SKM-1 treated with dmso at 0.1 percent for 144 hours (cell line): ENCODE measurements at regions not wholly inside any gene's neighbourhood (a gene's known extent, or its start where the extent isn't known, plus 50 kb on each side); places are given as distances from the start of the nearest gene placed in this dataset.

Experiments
- DNase-seq: peaks from one replicate; lab custom pipeline; 2025; ENCODE audit not compliant: unreplicated experiment; lab: John Stamatoyannopoulos, UW

GRCh38 chr9:84450029-84450428, 109.5 kb upstream of the SLC28A3 start:
- DNase-seq = no peak

- DNase-seq = no peak
These were observed 116.0 kb upstream of the SLC28A3 start for GRCh38 chr9:84456527-84456926.

DNA sequence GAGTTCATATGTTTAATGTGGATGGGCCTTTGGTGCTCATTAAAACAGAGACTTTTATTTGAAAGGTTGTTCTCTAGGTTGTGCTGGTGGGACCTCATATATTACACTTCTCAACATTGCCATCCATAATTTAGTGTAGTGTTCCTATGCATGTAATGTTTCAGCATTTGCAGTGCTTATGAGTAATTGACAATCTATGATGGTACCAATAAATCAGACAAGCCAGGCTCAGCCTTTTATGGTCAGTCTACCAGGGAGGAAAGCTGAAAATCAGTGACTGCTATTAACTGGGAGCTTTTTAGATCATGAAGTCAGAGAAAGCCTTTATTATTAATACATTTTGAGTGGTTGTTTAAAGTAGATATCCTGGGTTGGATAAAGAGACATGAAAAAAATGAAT, 120.1 kb upstream of the SLC28A3 start:
- DNase-seq = no peak

DNA sequence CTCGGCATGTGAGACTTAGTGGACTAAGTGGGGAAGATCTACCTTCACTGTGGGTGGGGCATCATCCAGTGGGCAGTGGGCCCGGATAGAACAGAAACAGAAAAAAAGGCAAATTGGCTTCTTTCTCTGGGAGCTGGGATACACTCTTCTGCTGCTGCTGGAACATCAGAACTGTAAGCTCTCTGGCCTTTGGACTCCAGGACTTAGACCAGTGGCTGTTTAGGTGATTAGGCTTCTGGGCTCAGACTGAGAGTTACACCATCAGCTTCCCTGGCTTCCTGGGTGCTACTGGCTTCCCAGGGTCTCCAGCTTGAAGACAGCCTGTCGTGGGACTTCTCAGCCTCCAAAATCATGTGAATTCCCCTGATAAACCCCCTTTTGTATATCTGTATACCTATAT, 122.7 kb upstream of the SLC28A3 start:
- no peak for DNase-seq

GRCh38 chr9:84466580-84467285, 126.2 kb upstream of the SLC28A3 start:
- DNase-seq = no peak

DNA sequence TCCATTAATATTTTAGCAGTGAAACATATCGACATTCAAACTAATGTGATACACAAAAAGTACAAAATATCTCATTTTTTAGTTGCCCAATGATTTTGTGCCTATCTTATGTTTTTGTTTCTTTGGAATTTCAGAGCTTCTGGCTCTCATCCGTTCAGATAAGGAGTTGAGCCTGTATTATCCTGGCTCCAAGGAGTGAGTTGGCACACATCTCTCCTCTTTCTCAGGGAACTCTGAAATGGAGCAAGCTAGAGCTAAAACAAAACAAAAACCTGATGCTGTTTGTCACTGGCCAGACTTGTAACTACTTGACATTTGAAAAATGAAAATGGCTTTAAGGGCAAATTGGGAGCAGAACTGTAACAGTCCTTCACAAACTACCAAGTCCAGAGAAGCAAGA, 131.3 kb upstream of the SLC28A3 start:
- DNase-seq = no peak

GRCh38 chr9:84478996-84479395, 138.4 kb upstream of the SLC28A3 start:
- no peak for DNase-seq

GRCh38 chr9:84480071-84480470, 139.5 kb upstream of the SLC28A3 start:
- no peak for DNase-seq

DNA sequence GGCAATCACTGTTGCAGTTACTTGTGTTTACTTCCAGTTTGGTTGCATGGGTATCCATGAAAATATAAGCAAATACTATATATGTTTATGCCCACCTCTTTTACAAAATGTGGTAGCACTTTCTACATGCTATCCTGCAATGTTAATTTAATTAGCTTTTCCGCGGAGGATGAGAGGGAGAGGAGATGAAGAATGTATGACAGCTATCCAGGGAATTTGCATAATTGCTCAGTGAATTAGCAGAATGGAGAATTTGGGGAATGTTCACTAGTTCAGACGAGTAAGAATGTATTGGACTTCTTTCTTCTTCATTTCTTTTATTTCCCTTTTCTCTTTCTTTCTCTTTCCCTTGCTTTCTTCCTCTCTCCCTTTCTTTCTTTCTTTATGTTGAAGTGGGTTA, 140.7 kb upstream of the SLC28A3 start:
- DNase-seq = no peak

DNA sequence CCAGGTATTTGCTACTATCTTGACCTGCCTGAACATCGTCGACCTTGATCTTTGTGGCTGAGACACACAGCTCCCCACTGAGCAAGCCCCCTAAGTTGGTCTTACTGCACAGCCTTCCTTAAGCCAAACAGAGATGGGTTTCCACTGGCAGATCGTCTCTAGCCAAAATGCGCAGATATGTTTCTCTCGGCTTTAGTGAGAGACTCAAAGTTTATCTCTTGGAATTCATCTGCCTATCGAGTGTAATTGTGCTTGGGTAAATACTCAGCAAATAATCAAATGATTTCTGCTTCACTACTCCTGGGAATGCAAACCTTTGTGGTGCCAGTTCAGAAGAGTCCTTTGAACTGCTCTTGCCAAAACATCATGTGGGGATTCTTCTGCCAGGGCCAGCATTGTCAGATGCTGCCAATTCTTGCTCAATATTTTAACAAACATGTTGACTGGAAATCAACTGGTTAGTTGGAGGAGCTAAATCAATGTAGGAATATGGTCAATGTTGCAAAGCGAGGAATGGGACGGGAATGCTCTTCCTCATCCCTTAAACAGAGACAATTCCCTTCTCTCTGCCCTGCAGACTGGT, 141.2 kb upstream of the SLC28A3 start:
- no peak for DNase-seq

DNA sequence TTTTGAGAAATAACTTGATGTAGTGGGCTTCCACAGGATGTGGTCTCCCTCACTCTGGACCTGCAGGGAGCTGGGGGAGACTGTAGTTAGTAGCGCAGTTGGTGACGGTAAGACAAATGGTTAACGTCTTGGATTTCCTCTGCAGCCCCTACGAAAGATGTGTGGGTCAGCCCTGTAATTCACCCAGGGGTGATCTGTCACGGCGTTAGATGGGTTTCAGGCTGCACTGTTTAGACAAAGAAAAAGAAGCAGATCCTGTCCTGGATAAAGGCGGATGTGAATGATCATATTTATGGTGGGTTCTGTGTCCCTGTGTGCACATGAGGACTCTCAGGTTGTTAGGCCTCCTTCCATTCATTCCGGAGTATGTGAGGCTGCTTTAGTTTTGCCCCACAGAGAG, 142.0 kb upstream of the SLC28A3 start:
- DNase-seq = no peak

- no peak for DNase-seq
These were observed 143.6 kb upstream of the SLC28A3 start for GRCh38 chr9:84484172-84484571.

GRCh38 chr9:84485539-84485938, 145.0 kb upstream of the SLC28A3 start:
- no peak for DNase-seq

DNA sequence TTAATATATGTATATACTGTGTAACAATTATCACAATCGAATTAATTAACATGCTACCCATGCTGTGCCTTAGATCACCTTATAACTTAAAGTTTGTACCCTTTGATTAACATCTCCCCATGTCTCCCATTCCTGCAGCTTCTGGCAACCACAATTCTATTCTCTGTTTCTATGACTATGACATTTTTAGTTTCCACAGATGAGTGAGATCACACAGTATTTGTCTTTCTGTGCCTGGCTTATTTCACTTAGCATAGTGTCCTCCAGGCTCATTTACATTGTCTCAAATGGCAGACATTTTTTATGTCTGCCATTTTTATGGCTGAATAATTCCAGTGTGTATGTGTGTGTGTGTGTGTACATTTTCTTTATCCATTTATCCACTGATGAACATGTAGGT, 146.1 kb upstream of the SLC28A3 start:
- DNase-seq = no peak

DNA sequence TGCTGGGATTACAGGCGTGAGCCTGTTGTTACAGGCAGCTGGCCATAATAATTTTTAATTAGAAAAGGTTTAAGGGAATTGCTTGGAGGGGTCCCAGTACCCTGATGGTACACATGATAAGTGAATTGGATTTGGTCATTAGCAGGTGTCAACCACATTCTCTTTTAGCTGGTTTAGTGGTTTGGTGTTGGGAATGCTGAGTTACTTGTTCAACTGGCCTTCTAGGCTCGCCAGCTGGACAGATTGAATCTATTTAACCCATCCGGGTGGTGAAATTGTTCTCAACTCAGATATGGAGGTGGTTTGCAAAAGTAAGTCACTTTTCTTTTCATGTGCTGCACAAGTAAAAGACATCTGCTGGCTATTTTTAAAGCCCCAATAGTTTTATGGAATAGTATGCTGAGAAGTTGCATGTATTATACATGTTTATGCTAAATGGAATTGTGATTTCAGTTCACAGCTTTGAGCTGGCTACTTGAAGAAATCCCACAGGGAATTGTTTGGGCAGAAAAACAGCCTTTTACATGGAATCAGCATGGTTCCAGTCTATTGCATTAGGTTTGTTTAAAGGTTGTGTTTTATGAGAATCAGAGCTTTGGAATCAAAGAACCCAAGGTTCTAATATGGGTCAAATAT, 149.8 kb upstream of the SLC28A3 start:
- DNase-seq = no peak

DNA sequence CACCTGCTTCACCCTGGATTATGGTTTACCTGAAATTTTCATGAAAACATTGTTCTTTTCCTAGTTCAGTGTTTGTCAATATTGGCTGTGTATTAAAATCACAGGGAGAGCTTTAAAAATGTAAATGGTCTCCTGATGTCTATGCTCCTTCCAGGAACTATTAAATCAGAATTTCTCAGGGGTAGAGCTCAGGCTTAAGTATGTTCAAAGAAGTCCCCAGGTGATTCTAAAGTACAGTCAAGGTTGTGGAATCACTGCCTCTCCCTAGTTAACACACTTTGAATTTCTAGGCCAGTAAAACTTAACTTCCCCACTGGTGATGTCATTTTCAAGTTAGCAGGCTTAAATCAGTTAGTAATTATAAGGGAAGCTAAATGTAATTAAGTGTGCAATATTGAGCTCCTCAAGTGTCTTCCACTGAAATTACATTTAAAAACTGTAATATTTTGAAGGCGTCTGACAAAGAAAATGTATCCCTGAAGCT, 150.3 kb upstream of the SLC28A3 start:
- DNase-seq = no peak

DNA sequence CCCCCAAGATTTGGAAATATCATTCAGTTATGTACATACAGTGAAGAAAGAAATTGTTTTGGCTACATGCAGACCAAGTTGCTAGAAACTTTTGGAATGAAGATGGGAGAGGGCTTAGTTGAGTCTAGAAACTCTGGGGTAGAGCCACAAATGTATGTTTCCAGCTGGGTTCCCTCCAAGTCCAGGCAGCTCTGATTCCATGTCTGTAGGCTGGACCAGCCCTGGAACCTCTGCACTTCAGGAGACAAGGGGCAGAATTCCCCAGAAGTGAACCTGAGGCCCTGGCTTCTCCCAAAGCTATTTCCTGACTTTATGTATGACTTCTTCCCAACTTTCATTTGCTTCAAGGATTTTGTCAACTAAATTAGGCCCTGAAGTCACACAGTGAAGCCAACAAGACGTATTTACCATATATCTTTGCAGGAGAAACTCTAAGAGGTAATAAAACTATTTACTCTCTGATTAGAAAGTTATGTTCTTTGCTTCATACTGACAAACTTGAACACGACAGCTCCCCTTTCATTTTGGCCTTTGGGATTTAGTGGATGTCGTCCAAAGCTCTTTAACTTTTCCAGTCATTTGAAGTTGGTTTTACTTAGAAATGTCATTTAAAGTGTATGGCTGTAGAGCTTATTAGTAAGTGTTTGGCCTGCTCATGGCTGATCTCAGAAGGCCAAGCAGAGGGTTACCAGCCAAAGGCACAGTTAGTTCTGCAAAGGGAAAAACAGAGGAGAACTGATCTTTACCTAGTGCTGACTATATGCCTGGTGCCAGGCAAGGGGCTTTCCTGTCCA, 152.0 kb upstream of the SLC28A3 start:
- DNase-seq = no peak

- no peak for DNase-seq
These were observed 152.9 kb upstream of the SLC28A3 start for GRCh38 chr9:84493284-84493947.

GRCh38 chr9:84499969-84500582, 159.5 kb upstream of the SLC28A3 start:
- DNase-seq = peak; percentile 9

GRCh38 chr9:84500826-84501225, 160.3 kb upstream of the SLC28A3 start:
- DNase-seq = no peak

GRCh38 chr9:84501587-84501986, 161.0 kb upstream of the SLC28A3 start:
- DNase-seq = no peak
